ENCODE measurements at regions not wholly inside any gene's neighbourhood (a gene's known extent, or its start where the extent isn't known, plus 50 kb on each side); places are given as distances from the start of the nearest gene placed in this dataset.
A peak's percentile ranks its signal among the peaks of the same experiment; 100 is the strongest.
"Not testable (repeated sequence)": the region's sequence is repeated elsewhere in the genome, so short reads cannot be mapped to it uniquely, and the experiment has no call there.

DNA sequence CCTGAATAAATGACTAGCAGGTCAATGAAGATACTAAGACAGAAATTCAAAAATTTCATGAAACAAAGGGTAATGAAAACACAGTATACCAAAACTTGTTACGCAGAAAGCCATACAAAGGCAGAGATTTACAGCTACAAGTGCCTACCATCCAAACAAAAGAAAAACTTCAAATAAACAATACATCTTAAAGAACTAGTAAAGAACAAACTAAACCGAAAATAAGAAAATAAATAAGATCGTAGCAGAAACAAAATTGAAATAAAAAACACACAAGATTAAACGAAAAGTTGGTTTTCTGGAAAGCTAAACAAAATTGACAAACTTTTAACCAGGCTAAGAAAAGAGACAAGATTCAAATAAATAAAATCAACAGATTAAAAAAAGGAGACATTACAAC, 51.5 kb downstream of the VPREB1 start:
- H3K9me3 ChIP-seq (ENCODE audit: control insufficient read depth, low read depth, low read length); H3K4me1 ChIP-seq (ENCODE audit: control insufficient read depth, low read depth, low read length); H3K36me3 ChIP-seq (ENCODE audit: control insufficient read depth, low read depth, low read length); H3K27me3 ChIP-seq (ENCODE audit: control insufficient read depth, insufficient read depth, low read length); H3K4me3 ChIP-seq (ENCODE audit: low read length); H3K9ac ChIP-seq (ENCODE audit: low read length); H3K27ac ChIP-seq (ENCODE audit: low read length): not testable (repeated sequence)

DNA sequence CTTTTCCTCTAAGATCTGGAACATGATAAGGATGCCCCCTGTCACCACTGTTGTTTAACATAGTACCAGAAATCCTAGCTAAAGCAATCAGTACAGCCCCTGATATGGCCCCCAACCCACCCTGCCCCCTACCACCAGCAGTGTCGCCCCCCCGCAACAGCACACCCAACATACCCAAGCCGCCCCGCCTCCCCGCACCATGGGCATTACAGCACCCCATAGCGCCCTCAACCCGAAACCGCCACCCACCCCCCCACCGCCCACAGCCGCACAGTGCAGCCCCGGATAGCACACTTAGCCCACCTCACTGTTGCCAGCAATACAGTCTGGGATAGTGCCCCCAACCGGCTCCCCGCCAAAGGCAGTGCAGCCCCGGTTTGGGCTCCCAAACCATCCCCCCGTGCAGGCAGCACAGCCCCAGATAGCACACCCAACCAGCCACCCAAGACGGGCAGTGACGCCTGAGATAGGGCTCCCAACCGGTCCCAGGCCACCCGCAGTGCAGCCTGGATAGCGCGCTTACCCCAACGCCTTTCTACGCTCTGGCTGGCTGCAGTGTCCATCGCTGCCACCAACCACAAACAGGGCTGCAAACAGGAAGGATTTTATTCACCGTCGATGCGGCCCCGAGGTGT, 52.7 kb downstream of the VPREB1 start:
- H3K4me3 ChIP-seq (ENCODE audit: low read length): peak overlapping the region; percentile 68
- not testable (repeated sequence) for H3K9me3 ChIP-seq (ENCODE audit: control insufficient read depth, low read depth, low read length); H3K27me3 ChIP-seq (ENCODE audit: control insufficient read depth, insufficient read depth, low read length); H3K4me1 ChIP-seq (ENCODE audit: control insufficient read depth, low read depth, low read length); H3K27ac ChIP-seq (ENCODE audit: low read length); H3K36me3 ChIP-seq (ENCODE audit: control insufficient read depth, low read depth, low read length); H3K9ac ChIP-seq (ENCODE audit: low read length)

DNA sequence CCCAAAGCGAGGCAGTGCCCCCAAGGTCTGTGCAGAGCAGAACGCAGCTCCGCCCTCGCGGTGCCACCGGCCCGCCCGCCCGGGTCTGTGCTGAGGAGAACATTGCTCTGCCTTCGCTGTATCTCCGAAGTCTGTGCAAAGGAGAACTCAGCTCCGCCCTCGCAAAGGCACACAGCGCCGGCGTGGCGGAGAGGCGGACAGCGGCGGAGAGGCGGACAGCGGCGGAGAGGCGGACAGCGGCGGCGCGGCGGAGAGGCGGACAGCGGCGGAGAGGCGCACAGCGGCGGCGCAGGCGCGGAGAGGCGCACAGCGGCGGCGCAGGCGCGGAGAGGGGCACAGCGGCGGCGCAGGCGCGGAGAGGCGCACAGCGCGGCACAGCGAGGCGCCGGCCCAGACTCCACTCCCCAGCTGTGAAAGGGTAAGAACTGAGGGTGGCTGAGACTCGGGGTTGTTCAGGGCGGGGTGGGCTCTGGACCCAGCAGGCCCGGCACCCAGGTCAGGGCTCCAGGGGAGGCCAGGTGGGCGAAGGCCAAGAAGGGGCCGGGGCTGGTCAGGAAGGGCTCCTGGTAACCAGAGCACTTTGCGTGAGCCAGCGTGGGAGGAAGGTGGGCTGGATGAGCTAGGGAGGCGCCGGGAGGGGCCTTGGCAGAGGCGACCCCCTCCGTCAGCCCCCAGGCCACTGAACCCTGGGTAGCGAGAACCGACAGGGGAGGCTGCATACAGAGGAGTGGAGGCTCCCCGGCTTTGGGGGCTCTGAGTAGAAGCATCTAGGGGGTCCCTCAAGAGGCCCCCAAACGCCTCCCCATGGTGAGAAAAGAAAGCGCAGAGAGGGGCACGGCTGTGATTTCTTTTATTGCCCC, 53.4 kb downstream of the VPREB1 start:
- peak overlapping the region; percentile 28 for H3K9ac ChIP-seq (ENCODE audit: low read length)
- not testable (repeated sequence) for H3K9me3 ChIP-seq (ENCODE audit: control insufficient read depth, low read depth, low read length); H3K4me1 ChIP-seq (ENCODE audit: control insufficient read depth, low read depth, low read length); H3K27me3 ChIP-seq (ENCODE audit: control insufficient read depth, insufficient read depth, low read length); H3K27ac ChIP-seq (ENCODE audit: low read length); H3K36me3 ChIP-seq (ENCODE audit: control insufficient read depth, low read depth, low read length)
- H3K4me3 ChIP-seq (ENCODE audit: low read length): peak overlapping the region; percentile 70

DNA sequence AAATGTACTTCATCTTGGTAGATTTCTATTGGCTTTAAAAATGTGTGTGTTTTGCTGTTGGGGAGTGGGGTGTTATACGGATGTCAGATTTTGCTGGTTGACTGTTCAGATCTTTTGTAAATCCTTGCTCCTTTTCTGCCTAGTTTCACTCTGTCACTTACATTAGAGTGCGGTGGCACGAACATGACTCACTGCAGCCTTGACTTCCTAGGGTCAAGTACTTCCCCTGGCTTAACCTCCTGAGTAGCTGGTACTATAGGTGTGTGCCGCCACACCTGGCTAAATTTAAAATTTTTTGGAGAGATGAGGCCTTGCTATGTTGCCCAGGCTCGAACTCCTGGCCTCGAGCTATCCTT, 54.0 kb downstream of the VPREB1 start:
- H3K27ac ChIP-seq (ENCODE audit: low read length); H3K36me3 ChIP-seq (ENCODE audit: control insufficient read depth, low read depth, low read length); H3K27me3 ChIP-seq (ENCODE audit: control insufficient read depth, insufficient read depth, low read length); H3K9me3 ChIP-seq (ENCODE audit: control insufficient read depth, low read depth, low read length); H3K4me1 ChIP-seq (ENCODE audit: control insufficient read depth, low read depth, low read length); H3K9ac ChIP-seq (ENCODE audit: low read length): not testable (repeated sequence)
- H3K4me3 ChIP-seq (ENCODE audit: low read length): peak overlapping the region; percentile 70

- H3K4me3 ChIP-seq (ENCODE audit: low read length); H3K9ac ChIP-seq (ENCODE audit: low read length); H3K27me3 ChIP-seq (ENCODE audit: control insufficient read depth, insufficient read depth, low read length); H3K36me3 ChIP-seq (ENCODE audit: control insufficient read depth, low read depth, low read length); H3K27ac ChIP-seq (ENCODE audit: low read length); H3K9me3 ChIP-seq (ENCODE audit: control insufficient read depth, low read depth, low read length); H3K4me1 ChIP-seq (ENCODE audit: control insufficient read depth, low read depth, low read length): not testable (repeated sequence)
These were observed 55.9 kb downstream of the VPREB1 start for GRCh38 chr22:22300511-22300910.

- not testable (repeated sequence) for H3K4me3 ChIP-seq (ENCODE audit: low read length); H3K9me3 ChIP-seq (ENCODE audit: control insufficient read depth, low read depth, low read length); H3K27ac ChIP-seq (ENCODE audit: low read length); H3K9ac ChIP-seq (ENCODE audit: low read length); H3K27me3 ChIP-seq (ENCODE audit: control insufficient read depth, insufficient read depth, low read length); H3K4me1 ChIP-seq (ENCODE audit: control insufficient read depth, low read depth, low read length); H3K36me3 ChIP-seq (ENCODE audit: control insufficient read depth, low read depth, low read length)
These were observed 56.4 kb downstream of the VPREB1 start for GRCh38 chr22:22300946-22301345.

DNA sequence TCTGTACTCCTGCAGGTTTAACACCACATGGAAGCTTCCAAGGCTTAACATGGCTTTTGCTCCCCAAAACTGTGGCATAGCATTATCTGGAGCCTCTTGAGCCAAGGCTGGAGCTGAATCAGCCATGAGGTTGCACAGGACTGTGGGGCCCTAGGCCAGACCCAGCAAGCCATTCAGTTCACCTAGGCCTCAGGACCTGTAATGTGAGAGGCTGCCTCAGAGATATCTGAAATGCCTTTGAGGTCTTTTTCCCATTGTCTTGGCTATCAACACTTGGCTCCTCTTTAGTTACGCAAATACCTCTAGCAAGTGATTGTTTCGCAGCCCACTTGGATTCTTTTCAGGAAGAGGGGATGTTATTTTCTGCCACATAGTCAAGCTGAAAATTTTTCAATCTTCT, 72.0 kb downstream of the VPREB1 start:
- Histone ChIP-seq H3K9ac (ENCODE audit: low read length) (no peak overlapping the region), H3K4me3 (ENCODE audit: low read length) (peak overlapping the region; percentile 33), H3K27ac (ENCODE audit: low read length) (no peak overlapping the region), H3K9me3 (ENCODE audit: control insufficient read depth, low read depth, low read length) (no peaks in the 10 kb centered on the region), H3K27me3 (ENCODE audit: control insufficient read depth, insufficient read depth, low read length) (peaks cover 41% of the 10 kb centered on the region), H3K36me3 (ENCODE audit: control insufficient read depth, low read depth, low read length) (peaks cover 18% of the 10 kb centered on the region), H3K4me1 (ENCODE audit: control insufficient read depth, low read depth, low read length) (peaks cover 11% of the 10 kb centered on the region)

DNA sequence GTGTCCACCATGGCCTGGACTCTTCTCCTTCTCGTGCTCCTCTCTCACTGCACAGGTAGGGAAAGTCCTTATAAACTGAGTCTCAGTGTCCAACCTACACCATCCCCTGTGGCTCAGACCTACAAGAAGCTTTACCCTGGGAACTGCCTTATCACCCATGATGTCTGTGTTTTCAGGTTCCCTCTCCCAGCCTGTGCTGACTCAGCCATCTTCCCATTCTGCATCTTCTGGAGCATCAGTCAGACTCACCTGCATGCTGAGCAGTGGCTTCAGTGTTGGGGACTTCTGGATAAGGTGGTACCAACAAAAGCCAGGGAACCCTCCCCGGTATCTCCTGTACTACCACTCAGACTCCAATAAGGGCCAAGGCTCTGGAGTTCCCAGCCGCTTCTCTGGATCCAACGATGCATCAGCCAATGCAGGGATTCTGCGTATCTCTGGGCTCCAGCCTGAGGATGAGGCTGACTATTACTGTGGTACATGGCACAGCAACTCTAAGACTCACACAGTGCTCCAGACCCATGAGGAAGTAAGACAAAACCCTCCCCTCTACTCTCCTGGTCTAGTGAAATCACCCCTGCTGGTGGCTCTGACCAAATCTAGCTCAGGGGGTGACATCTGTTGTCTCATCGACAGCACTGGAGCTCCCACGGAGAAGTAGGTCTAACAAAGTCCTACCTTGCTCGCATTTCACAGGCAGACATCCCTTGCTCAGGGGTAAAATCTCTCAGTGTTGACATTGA, 74.3 kb downstream of the VPREB1 start:
- Histone ChIP-seq H3K27me3 (ENCODE audit: control insufficient read depth, insufficient read depth, low read length) (peaks cover 59% of the 10 kb centered on the region), H3K9ac (ENCODE audit: low read length) (no peak overlapping the region), H3K4me3 (ENCODE audit: low read length) (no peak overlapping the region), H3K4me1 (ENCODE audit: control insufficient read depth, low read depth, low read length) (peaks cover 11% of the 10 kb centered on the region), H3K9me3 (ENCODE audit: control insufficient read depth, low read depth, low read length) (no peaks in the 10 kb centered on the region), H3K27ac (ENCODE audit: low read length) (no peak overlapping the region), H3K36me3 (ENCODE audit: control insufficient read depth, low read depth, low read length) (peaks cover 18% of the 10 kb centered on the region)

- H3K9me3 ChIP-seq (ENCODE audit: control insufficient read depth, low read depth, low read length); H3K4me1 ChIP-seq (ENCODE audit: control insufficient read depth, low read depth, low read length); H3K9ac ChIP-seq (ENCODE audit: low read length); H3K4me3 ChIP-seq (ENCODE audit: low read length); H3K27ac ChIP-seq (ENCODE audit: low read length): not testable (repeated sequence)
- H3K27me3 ChIP-seq (ENCODE audit: control insufficient read depth, insufficient read depth, low read length): peaks cover 69% of the 10 kb centered on the region
- peaks cover 13% of the 10 kb centered on the region for H3K36me3 ChIP-seq (ENCODE audit: control insufficient read depth, low read depth, low read length)
These were observed 77.4 kb downstream of the VPREB1 start for GRCh38 chr22:22321743-22322611.

- Histone ChIP-seq H3K9me3 (ENCODE audit: control insufficient read depth, low read depth, low read length) (no peaks in the 10 kb centered on the region), H3K4me3 (ENCODE audit: low read length) (no peak overlapping the region), H3K27me3 (ENCODE audit: control insufficient read depth, insufficient read depth, low read length) (peaks cover 69% of the 10 kb centered on the region), H3K4me1 (ENCODE audit: control insufficient read depth, low read depth, low read length) (no peaks in the 10 kb centered on the region), H3K27ac (ENCODE audit: low read length) (no peak overlapping the region), H3K36me3 (ENCODE audit: control insufficient read depth, low read depth, low read length) (peaks cover 9% of the 10 kb centered on the region), H3K9ac (ENCODE audit: low read length) (no peak overlapping the region)
These were observed 78.2 kb downstream of the VPREB1 start for GRCh38 chr22:22322792-22323191.

GRCh38 chr22:22327723-22328122, 83.1 kb downstream of the VPREB1 start:
- Histone ChIP-seq H3K4me1 (ENCODE audit: control insufficient read depth, low read depth, low read length) (no peaks in the 10 kb centered on the region), H3K9ac (ENCODE audit: low read length) (no peak overlapping the region), H3K27me3 (ENCODE audit: control insufficient read depth, insufficient read depth, low read length) (peaks cover 99% of the 10 kb centered on the region), H3K9me3 (ENCODE audit: control insufficient read depth, low read depth, low read length) (no peaks in the 10 kb centered on the region), H3K4me3 (ENCODE audit: low read length) (no peak overlapping the region), H3K27ac (ENCODE audit: low read length) (no peak overlapping the region), H3K36me3 (ENCODE audit: control insufficient read depth, low read depth, low read length) (no peaks in the 10 kb centered on the region)

Data from iPS-18a (cell line).